HEK293T (cell line): ENCODE measurements at regions not wholly inside any gene's neighbourhood (a gene's known extent, or its start where the extent isn't known, plus 50 kb on each side); places are given as distances from the start of the nearest gene placed in this dataset.

Experiments used
- CTCF ChIA-PET: fragments of 350-600 bp; formaldehyde crosslinking; extraction: SDS; loops from one replicate; lab custom pipeline; 2021; ENCODE audit warnings: antibody characterized with exemption, inconsistent platforms; lab: Yijun Ruan, JAX
- POLR2A ChIA-PET: fragments of 350-600 bp; formaldehyde crosslinking; extraction: SDS; loops from one replicate; lab custom pipeline; 2020; ENCODE audit warnings: antibody characterized with exemption, inconsistent platforms; lab: Yijun Ruan, JAX
- DNase-seq: peaks from one replicate; pipeline ENCODE4 v3.0.0; 2012; ENCODE audit warnings: mixed read lengths; ENCODE audit errors: extremely low spot score
- ARNT ChIP-seq: fragments of 450-650 bp; IDR thresholded peaks from 2 replicates; pipeline ENCODE4 v1.6.1; 2017; ENCODE audit warnings: mild to moderate bottlenecking
- BHLHE40 ChIP-seq: fragments of 450-650 bp; IDR thresholded peaks from 2 replicates; pipeline ENCODE4 v1.6.1; 2016; ENCODE audit warnings: mild to moderate bottlenecking, moderate library complexity, borderline replicate concordance
- CTBP1 ChIP-seq: fragments of 450-650 bp; IDR thresholded peaks from 2 replicates; pipeline ENCODE4 v1.6.1; 2016; ENCODE audit warnings: borderline replicate concordance
- ELF4 ChIP-seq: fragments of 450-650 bp; IDR thresholded peaks from 2 replicates; pipeline ENCODE4 v1.6.1; 2017; ENCODE audit warnings: antibody characterized with exemption
- FOXA1 ChIP-seq: fragments of 450-650 bp; IDR thresholded peaks from 2 replicates; pipeline ENCODE4 v1.6.1; 2016; ENCODE audit warnings: mild to moderate bottlenecking
- FOXK2 ChIP-seq: fragments of 450-650 bp; IDR thresholded peaks from 2 replicates; pipeline ENCODE4 v1.6.1; 2016; ENCODE audit warnings: mild to moderate bottlenecking
- FOXM1 ChIP-seq: fragments of 450-650 bp; IDR thresholded peaks from 2 replicates; pipeline ENCODE4 v1.6.1; 2017; ENCODE audit warnings: mild to moderate bottlenecking, borderline replicate concordance
- HDGF ChIP-seq: fragments of 450-650 bp; IDR thresholded peaks from 2 replicates; pipeline ENCODE4 v1.6.1; 2017; ENCODE audit warnings: antibody characterized with exemption, borderline replicate concordance
- L3MBTL2 ChIP-seq: fragments of 450-650 bp; conservative IDR thresholded peaks from 2 replicates; pipeline ENCODE4 v1.6.1; 2016; ENCODE audit warnings: mild to moderate bottlenecking
- LEF1 ChIP-seq: fragments of 450-650 bp; IDR thresholded peaks from 2 replicates; pipeline ENCODE4 v1.6.1; 2017; ENCODE audit warnings: mild to moderate bottlenecking, borderline replicate concordance
- NFRKB ChIP-seq: fragments of 450-650 bp; IDR thresholded peaks from 2 replicates; pipeline ENCODE4 v1.6.1; 2016; ENCODE audit warnings: mild to moderate bottlenecking, moderate library complexity
- PKNOX1 ChIP-seq: fragments of 450-650 bp; IDR thresholded peaks from 2 replicates; pipeline ENCODE4 v1.6.1; 2016
- SP1 ChIP-seq: fragments of 450-650 bp; IDR thresholded peaks from 2 replicates; pipeline ENCODE4 v1.6.1; 2017
- SUZ12 ChIP-seq: fragments of 450-650 bp; IDR thresholded peaks from 2 replicates; pipeline ENCODE4 v1.6.1; 2016; ENCODE audit warnings: mild to moderate bottlenecking
- TARDBP ChIP-seq: fragments of 450-650 bp; IDR thresholded peaks from 2 replicates; pipeline ENCODE4 v1.6.1; 2016
- ZNF384 ChIP-seq: fragments of 450-650 bp; IDR thresholded peaks from 2 replicates; pipeline ENCODE4 v1.6.1; 2016

- no peak for DNase-seq
- TF ChIP-seq L3MBTL2 (no peak), SP1 (no peak), FOXA1 (no peak), BHLHE40 (no peak), ELF4 (no peak), TARDBP (no peak), PKNOX1 (no peak), NFRKB (no peak), ZNF384 (no peak), HDGF (no peak), LEF1 (no peak), SUZ12 (no peak), ARNT (no peak), FOXK2 (no peak), CTBP1 (no peak), FOXM1 (no peak)
- ChIA-PET CTCF (no interaction called here), POLR2A (no interaction called here)
These were observed 595.5 kb downstream of the FBXO15 start for GRCh38 chr18:73552171-73552570.

DNA sequence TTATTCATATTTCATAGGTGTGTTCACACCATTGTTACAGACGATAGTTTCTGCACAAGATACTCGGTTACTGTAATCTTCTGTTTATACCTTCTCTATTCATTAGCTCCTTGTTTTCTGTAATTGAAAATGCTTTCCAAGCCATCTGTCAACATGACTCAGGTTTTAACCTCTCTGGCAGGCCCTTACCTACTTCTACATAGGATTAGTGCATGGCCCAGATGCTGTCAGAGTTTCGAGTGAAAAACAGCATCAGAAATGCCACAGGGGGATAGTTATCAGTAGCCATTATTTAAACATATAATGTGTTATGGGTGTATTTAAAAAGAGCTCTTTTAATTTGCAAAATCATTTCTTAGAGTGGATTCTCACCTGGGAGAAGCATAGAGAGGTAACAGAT lies 596.4 kb downstream of the FBXO15 start:
- CTCF ChIA-PET = no interaction called here
- no peak for DNase-seq
- POLR2A ChIA-PET = no interaction called here
- no peak for TF ChIP-seq TARDBP
- no peak for TF ChIP-seq NFRKB
- TF ChIP-seq SP1 = no peak
- no peak for TF ChIP-seq FOXA1
- no peak for TF ChIP-seq CTBP1
- no peak for TF ChIP-seq SUZ12
- no peak for TF ChIP-seq HDGF
- no peak for TF ChIP-seq FOXK2
- no peak for TF ChIP-seq ARNT
- no peak for TF ChIP-seq L3MBTL2
- no peak for TF ChIP-seq FOXM1
- TF ChIP-seq LEF1 = no peak
- no peak for TF ChIP-seq BHLHE40
- TF ChIP-seq PKNOX1 = no peak
- TF ChIP-seq ELF4 = no peak
- no peak for TF ChIP-seq ZNF384

- POLR2A ChIA-PET = no interaction called here
- DNase-seq = no peak
- TF ChIP-seq SP1 (no peak), ARNT (no peak), FOXM1 (no peak), TARDBP (no peak), PKNOX1 (no peak), NFRKB (no peak), FOXK2 (no peak), BHLHE40 (no peak)
- CTCF ChIA-PET = no interaction called here
These were observed 598.4 kb downstream of the FBXO15 start for GRCh38 chr18:73549236-73549635.

DNA sequence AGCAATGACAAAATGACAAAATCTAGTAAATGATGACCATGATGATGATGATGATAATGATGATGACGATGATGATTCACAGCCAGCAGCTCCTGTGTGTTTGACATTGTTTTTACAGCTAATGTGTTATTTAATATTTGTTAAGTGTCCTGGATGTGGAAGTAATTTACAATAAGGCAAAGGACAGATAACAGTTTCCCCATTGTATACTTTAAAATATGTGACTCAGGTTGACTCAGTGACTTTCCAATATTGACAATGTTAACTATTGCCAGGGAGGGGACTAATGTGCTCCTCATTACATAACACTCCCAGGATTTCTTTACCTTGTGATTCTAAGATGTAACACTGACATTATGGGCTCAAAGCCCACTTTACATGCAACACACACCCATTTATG lies 602.2 kb downstream of the FBXO15 start:
- ChIA-PET CTCF (no interaction called here), POLR2A (no interaction called here)
- no peak for TF ChIP-seq CTBP1
- TF ChIP-seq BHLHE40 = no peak
- no peak for DNase-seq

- POLR2A ChIA-PET = no interaction called here
- DNase-seq = no peak
- TF ChIP-seq CTBP1 (no peak), FOXK2 (no peak), FOXM1 (no peak), SUZ12 (no peak)
- CTCF ChIA-PET = no interaction called here
These were observed 603.0 kb downstream of the FBXO15 start for GRCh38 chr18:73544617-73545016.

DNA sequence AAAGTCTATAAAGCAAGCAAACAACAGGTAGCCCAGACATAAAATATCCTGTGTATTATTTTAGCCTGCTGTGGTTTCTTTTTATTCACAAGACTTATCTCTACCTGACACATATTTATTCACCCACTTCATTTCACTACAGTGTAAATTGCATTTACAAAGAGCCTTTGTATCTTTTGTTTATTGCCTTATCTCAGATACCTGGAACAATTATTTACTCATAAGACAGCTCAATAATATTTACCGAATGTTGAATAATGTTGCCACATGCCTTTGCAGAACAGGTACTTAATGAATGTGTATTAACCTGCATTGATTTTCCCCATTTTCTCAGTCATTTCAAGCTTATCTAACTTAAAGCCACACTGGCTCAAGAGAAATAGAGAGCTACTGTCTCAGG lies 603.6 kb downstream of the FBXO15 start:
- TF ChIP-seq HDGF (no peak), NFRKB (no peak), L3MBTL2 (no peak), LEF1 (no peak), SP1 (no peak), CTBP1 (no peak), BHLHE40 (no peak)
- no peak for DNase-seq
- CTCF ChIA-PET = no interaction called here
- POLR2A ChIA-PET = no interaction called here

- CTCF ChIA-PET = no interaction called here
- POLR2A ChIA-PET = no interaction called here
- TF ChIP-seq FOXM1 (no peak), L3MBTL2 (no peak), FOXK2 (no peak), TARDBP (no peak), BHLHE40 (no peak), ZNF384 (no peak), CTBP1 (no peak), SP1 (no peak), SUZ12 (no peak), HDGF (no peak), ARNT (no peak), FOXA1 (no peak), LEF1 (no peak), NFRKB (no peak), PKNOX1 (no peak), ELF4 (no peak)
- DNase-seq = no peak
These were observed 611.6 kb downstream of the FBXO15 start for GRCh38 chr18:73535990-73536389.
